Panc1 (cell line): ENCODE measurements at regions not wholly inside any gene's neighbourhood (a gene's known extent, or its start where the extent isn't known, plus 50 kb on each side); places are given as distances from the start of the nearest gene placed in this dataset.

Experiments
- POLR2AphosphoS5 ChIP-seq: IDR thresholded peaks from 2 replicates; pipeline ENCODE4 v1.6.1; 2012; ENCODE audit warnings: mild to moderate bottlenecking, low read depth, low read length, moderate library complexity
- TF ChIP-seq, protein P1 (sequence below), 2 experiments: IDR thresholded peaks; 2 replicates each; pipeline ENCODE4 v1.6.1; 2011 to 2012; ENCODE audit warnings: low read depth in 2 of 2, control low read depth in 1 of 2, low read length in 1 of 2, mild to moderate bottlenecking in 1 of 2, moderate library complexity in 1 of 2; ENCODE audit not compliant: insufficient read depth in 1 of 2
- TF ChIP-seq, protein P2 (sequence below): fragments of 450-650 bp; IDR thresholded peaks from 2 replicates; pipeline ENCODE4 v1.5.1; 2017; ENCODE audit warnings: mild to moderate bottlenecking

DNA sequence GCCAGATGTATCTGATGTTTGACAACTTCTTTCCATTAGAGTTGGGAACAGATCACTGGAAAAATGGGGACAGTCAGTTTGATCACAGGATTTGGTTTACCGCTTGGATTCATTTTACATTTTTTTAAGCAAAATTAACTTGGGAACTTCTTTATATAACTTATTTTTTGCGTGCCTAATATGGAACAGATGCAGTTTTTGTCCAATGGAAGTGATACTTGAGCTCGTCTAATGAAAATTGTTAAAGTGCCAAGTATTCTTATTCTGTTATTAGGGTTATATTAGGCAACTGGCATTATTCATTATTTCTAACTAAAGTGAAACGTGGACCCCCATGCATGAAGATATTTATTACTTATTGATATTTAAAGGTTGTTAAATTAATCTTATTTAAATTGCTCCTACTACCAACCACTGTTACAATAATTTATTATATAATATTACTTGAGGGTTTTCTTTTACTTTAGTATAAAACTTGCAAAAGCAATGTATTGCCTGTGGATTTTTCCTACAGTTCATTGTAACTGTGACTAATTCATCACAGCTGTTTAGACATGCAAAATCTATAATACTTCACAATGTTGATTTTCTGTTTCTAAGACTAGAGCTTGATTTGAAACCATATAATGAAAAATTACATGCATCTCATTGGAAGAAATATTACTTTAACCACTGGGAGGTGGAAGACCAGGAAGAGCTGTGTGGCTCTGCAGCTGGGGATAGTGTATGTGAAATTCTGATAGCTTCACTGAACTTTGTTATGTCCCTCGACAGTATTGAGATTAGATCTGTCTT, 787.3 kb upstream of the WWC1 start:
- TF ChIP-seq, protein P1, sequence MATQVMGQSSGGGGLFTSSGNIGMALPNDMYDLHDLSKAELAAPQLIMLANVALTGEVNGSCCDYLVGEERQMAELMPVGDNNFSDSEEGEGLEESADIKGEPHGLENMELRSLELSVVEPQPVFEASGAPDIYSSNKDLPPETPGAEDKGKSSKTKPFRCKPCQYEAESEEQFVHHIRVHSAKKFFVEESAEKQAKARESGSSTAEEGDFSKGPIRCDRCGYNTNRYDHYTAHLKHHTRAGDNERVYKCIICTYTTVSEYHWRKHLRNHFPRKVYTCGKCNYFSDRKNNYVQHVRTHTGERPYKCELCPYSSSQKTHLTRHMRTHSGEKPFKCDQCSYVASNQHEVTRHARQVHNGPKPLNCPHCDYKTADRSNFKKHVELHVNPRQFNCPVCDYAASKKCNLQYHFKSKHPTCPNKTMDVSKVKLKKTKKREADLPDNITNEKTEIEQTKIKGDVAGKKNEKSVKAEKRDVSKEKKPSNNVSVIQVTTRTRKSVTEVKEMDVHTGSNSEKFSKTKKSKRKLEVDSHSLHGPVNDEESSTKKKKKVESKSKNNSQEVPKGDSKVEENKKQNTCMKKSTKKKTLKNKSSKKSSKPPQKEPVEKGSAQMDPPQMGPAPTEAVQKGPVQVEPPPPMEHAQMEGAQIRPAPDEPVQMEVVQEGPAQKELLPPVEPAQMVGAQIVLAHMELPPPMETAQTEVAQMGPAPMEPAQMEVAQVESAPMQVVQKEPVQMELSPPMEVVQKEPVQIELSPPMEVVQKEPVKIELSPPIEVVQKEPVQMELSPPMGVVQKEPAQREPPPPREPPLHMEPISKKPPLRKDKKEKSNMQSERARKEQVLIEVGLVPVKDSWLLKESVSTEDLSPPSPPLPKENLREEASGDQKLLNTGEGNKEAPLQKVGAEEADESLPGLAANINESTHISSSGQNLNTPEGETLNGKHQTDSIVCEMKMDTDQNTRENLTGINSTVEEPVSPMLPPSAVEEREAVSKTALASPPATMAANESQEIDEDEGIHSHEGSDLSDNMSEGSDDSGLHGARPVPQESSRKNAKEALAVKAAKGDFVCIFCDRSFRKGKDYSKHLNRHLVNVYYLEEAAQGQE (IDR thresholded peaks at IDR 0.05; ENCODE audit: insufficient read depth in 1 of 2, low read depth in 2 of 2, low read length in 1 of 2) = no peak
- no peak for TF ChIP-seq POLR2AphosphoS5
- TF ChIP-seq, protein P2, sequence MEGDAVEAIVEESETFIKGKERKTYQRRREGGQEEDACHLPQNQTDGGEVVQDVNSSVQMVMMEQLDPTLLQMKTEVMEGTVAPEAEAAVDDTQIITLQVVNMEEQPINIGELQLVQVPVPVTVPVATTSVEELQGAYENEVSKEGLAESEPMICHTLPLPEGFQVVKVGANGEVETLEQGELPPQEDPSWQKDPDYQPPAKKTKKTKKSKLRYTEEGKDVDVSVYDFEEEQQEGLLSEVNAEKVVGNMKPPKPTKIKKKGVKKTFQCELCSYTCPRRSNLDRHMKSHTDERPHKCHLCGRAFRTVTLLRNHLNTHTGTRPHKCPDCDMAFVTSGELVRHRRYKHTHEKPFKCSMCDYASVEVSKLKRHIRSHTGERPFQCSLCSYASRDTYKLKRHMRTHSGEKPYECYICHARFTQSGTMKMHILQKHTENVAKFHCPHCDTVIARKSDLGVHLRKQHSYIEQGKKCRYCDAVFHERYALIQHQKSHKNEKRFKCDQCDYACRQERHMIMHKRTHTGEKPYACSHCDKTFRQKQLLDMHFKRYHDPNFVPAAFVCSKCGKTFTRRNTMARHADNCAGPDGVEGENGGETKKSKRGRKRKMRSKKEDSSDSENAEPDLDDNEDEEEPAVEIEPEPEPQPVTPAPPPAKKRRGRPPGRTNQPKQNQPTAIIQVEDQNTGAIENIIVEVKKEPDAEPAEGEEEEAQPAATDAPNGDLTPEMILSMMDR = no peak
